Tibial nerve (tissue), 4 donors: ENCODE measurements at regions not wholly inside any gene's neighbourhood (a gene's known extent, or its start where the extent isn't known, plus 50 kb on each side); places are given as distances from the start of the nearest gene placed in this dataset.

Source experiments
- CTCF ChIP-seq, 5 experiments: fragments of 200-600 bp in 3 of 5; fragments of 450-650 bp in 2 of 5; sonication (generic) in 3 of 5; IDR thresholded peaks; one replicate each; pipeline ENCODE4 v1.5.1; 2016 to 2019; ENCODE audit warnings: antibody characterized with exemption in 5 of 5, mild to moderate bottlenecking in 3 of 5, moderate library complexity in 2 of 5
- EP300 ChIP-seq, 2 donors: sonication (generic); formaldehyde crosslinking; IDR thresholded peaks; one replicate each; pipeline ENCODE4 v1.6.1; 2017; ENCODE audit warnings: antibody characterized with exemption in 2 of 2, mild to moderate bottlenecking in 1 of 2
- POLR2A ChIP-seq, 2 donors: fragments of 450-650 bp; IDR thresholded peaks; one replicate each; pipeline ENCODE4 v1.6.1; 2017; ENCODE audit warnings: antibody characterized with exemption in 2 of 2, mild to moderate bottlenecking in 2 of 2, moderate library complexity in 2 of 2

- no peak for TF ChIP-seq POLR2A (IDR thresholded peaks at IDR 0.05)
- no peak for TF ChIP-seq CTCF (IDR thresholded peaks at IDR 0.05)
- TF ChIP-seq EP300 (IDR thresholded peaks at IDR 0.05), result no peak
Measured at GRCh38 chr13:83780227-83780626, 102.0 kb downstream of the SLITRK1 start.
